ENCODE measurements at regions not wholly inside any gene's neighbourhood (a gene's known extent, or its start where the extent isn't known, plus 50 kb on each side); places are given as distances from the start of the nearest gene placed in this dataset.

DNA sequence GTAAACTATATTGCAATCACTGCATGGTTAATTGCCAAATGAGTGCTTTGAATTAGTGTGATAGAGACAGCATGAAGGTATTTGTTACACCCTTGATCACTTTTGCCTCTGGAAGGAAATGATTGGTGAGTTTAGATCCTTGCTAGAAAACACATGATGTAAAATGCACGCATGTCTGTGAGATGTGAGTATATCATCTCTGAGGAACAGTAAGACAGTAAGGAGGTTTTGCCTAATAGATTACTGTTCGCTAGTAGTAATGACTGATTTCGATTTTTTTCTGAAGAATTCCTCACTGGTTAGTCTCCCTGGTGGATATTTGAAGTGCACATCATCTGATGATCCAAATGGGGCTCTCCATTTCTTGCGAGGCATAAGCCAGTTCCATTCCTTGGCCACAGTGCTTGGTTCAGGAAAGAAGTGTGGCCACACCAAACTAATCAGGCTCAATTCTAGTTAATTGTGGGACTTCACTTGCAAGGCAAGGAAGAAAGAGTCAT, 156.4 kb upstream of the ADRA1B start:
- no peak overlapping the region for H3K4me3 ChIP-seq (ENCODE audit: low read depth, low read length)
- DNase-seq (ENCODE audit: low read depth) = no peak
- TF ChIP-seq, protein P1, sequence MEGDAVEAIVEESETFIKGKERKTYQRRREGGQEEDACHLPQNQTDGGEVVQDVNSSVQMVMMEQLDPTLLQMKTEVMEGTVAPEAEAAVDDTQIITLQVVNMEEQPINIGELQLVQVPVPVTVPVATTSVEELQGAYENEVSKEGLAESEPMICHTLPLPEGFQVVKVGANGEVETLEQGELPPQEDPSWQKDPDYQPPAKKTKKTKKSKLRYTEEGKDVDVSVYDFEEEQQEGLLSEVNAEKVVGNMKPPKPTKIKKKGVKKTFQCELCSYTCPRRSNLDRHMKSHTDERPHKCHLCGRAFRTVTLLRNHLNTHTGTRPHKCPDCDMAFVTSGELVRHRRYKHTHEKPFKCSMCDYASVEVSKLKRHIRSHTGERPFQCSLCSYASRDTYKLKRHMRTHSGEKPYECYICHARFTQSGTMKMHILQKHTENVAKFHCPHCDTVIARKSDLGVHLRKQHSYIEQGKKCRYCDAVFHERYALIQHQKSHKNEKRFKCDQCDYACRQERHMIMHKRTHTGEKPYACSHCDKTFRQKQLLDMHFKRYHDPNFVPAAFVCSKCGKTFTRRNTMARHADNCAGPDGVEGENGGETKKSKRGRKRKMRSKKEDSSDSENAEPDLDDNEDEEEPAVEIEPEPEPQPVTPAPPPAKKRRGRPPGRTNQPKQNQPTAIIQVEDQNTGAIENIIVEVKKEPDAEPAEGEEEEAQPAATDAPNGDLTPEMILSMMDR (IDR thresholded peaks at IDR 0.05; ENCODE audit: low read depth, low read length) = no peak
- no peak for TF ChIP-seq MYC (IDR thresholded peaks at IDR 0.05; ENCODE audit: low read depth, low read length)
- TF ChIP-seq, protein P2, sequence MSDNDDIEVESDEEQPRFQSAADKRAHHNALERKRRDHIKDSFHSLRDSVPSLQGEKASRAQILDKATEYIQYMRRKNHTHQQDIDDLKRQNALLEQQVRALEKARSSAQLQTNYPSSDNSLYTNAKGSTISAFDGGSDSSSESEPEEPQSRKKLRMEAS (IDR thresholded peaks at IDR 0.05; ENCODE audit: low read depth, low read length) = no peak
- TF ChIP-seq POLR2A (IDR thresholded peaks at IDR 0.05; ENCODE audit: extremely low read depth, insufficient read length) = no peak

DNA sequence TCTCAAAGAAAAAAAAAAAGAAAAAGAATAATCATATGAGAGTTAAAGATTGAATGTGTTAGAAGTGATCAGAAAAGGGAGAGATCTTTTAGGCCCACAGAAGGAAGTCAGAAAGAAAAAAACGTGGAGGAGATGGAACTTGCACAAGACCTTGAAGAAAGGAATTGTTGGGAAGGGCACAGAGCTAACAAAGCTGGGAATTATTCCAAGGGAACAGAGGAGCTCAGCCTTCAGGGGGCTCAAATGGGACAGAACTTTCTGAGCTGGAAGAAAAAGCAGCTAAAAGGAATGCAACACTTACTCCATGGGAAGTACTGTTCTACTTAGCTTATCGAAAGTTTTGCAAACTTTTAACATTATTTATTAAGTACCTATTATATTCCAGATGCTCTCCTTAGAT, 153.4 kb upstream of the ADRA1B start:
- no peak for DNase-seq (ENCODE audit: low read depth)
- TF ChIP-seq MYC (IDR thresholded peaks at IDR 0.05; ENCODE audit: low read depth, low read length) (no peak), POLR2A (IDR thresholded peaks at IDR 0.05; ENCODE audit: extremely low read depth, insufficient read length) (no peak)
- TF ChIP-seq, protein P2 (IDR thresholded peaks at IDR 0.05; ENCODE audit: low read depth, low read length) = no peak
- TF ChIP-seq, protein P1 (IDR thresholded peaks at IDR 0.05; ENCODE audit: low read depth, low read length) = no peak
- no peak overlapping the region for H3K4me3 ChIP-seq (ENCODE audit: low read depth, low read length)

DNA sequence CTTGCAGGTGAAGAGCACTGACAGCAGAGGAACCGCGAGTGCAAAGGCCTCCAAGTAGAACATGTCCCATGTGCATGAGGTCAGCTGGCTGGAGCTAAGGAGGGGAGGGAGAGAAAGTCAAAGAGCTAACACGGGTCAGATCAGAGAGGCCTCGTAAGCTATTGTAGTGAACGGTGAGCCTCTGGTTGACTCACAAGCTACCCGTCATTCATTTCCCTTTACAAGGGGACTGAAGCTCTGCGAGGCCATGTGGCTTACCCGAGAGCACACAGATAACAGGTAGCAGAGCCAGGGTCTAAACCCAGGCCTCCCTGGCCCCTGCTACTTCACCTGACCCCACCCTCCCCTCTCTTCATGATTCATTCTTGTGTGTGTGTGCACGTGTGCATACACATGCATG, 152.7 kb upstream of the ADRA1B start:
- TF ChIP-seq MYC (IDR thresholded peaks at IDR 0.05; ENCODE audit: low read depth, low read length) (no peak), POLR2A (IDR thresholded peaks at IDR 0.05; ENCODE audit: extremely low read depth, insufficient read length) (no peak)
- TF ChIP-seq, protein P2 (IDR thresholded peaks at IDR 0.05; ENCODE audit: low read depth, low read length) = no peak
- TF ChIP-seq, protein P1 (IDR thresholded peaks at IDR 0.05; ENCODE audit: low read depth, low read length) = no peak
- H3K4me3 ChIP-seq (ENCODE audit: low read depth, low read length) = no peak overlapping the region
- peak; percentile 40 for DNase-seq (ENCODE audit: low read depth)

DNA sequence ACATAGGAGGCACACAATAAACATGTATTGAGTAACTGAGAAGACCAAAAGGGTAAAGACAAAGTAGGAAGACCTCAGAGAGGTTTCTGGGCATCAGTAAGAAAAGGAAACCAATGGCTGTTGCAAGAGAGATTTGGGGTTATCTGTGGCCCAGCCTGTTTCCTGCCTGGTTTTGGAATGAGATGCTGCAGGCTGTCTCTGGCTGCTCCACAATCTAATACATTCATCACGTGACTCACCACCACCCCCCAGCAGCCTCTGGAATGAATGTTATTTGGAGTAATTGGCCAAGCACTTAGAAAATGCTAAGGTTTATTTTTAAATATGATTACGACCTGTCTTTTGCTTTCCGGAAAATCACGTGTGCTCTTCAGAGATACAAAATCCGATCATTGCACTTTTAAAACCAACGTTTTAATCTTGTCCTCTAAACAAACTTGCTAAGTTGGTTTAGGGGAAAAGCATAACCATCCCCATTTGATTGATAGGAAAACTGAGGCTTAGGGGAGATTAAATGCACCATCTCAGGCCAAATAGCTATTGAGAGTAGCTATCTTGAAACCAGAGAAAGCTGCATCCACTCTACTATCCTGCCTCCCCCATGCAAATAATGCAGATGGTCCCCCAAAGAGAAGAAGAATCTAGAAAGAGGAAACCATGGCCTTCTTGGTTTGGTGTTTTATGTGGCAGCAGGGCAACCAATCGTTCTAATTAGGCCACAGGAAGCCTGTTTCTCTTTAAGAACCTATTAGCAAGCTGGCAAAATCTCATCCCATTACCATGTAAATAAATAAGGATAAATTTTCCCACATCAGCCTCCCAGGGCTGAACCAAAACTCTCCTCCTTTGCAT, 151.8 kb upstream of the ADRA1B start:
- H3K4me3 ChIP-seq (ENCODE audit: low read depth, low read length) = no peak overlapping the region
- DNase-seq (ENCODE audit: low read depth) = peak; percentile 76
- TF ChIP-seq, protein P1 (IDR thresholded peaks at IDR 0.05; ENCODE audit: low read depth, low read length) = no peak
- TF ChIP-seq POLR2A (IDR thresholded peaks at IDR 0.05; ENCODE audit: extremely low read depth, insufficient read length) = no peak
- TF ChIP-seq, protein P2 (IDR thresholded peaks at IDR 0.05; ENCODE audit: low read depth, low read length) = 0 out of 2 replicates have a peak, but pooled peaks have one; percentile 16
- no peak for TF ChIP-seq MYC (IDR thresholded peaks at IDR 0.05; ENCODE audit: low read depth, low read length)

DNA sequence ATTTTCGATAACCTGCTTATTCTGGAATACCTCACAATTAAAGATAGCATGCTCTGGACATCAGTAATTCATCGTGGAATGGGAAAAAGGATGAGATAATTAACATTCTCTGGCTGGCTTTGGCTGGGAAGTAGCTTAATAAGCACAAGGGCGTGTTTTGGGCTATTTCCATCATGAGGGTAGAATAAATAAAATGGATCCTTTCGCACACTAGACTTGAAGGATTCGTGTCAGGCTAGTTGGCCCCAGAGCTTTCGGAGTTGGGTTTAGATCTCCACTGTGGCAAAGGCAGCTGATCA, 151.2 kb upstream of the ADRA1B start:
- DNase-seq (ENCODE audit: low read depth) = no peak
- TF ChIP-seq POLR2A (IDR thresholded peaks at IDR 0.05; ENCODE audit: extremely low read depth, insufficient read length) (no peak), MYC (IDR thresholded peaks at IDR 0.05; ENCODE audit: low read depth, low read length) (no peak)
- TF ChIP-seq, protein P1 (IDR thresholded peaks at IDR 0.05; ENCODE audit: low read depth, low read length) = no peak
- TF ChIP-seq, protein P2 (IDR thresholded peaks at IDR 0.05; ENCODE audit: low read depth, low read length) = no peak
- H3K4me3 ChIP-seq (ENCODE audit: low read depth, low read length) = no peak overlapping the region
